HG03558 (cell line): ENCODE measurements at regions not wholly inside any gene's neighbourhood (a gene's known extent, or its start where the extent isn't known, plus 50 kb on each side); places are given as distances from the start of the nearest gene placed in this dataset.

ENCODE experiments used
- ATAC-seq: cut with Tn5 transposase; IDR thresholded peaks from one replicate; pipeline ENCODE4 v1.9.1; 2021; ENCODE audit warnings: moderate number of reproducible peaks; ENCODE audit not compliant: unreplicated experiment; ENCODE audit errors: extremely low read depth

DNA sequence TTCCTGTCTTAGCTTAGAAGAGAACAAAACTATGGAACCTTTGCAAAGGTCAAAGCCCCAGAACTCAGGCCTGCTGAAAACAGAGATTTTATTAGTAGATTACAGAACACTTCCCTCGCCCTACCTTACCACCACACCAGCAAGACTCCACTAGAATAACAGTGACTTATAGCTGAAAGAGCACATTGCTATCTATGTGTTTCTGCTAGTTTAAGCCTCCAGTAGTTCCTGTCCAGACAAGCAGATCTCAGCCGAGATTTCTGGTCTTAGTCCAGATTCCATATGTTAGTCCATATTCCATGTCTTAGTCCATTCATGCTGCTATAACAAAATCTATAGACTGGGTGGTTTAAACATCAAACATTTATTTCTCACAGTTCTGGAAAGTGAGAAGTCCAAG is 412.3 kb upstream of the ID4 start:
- no peak for ATAC-seq

DNA sequence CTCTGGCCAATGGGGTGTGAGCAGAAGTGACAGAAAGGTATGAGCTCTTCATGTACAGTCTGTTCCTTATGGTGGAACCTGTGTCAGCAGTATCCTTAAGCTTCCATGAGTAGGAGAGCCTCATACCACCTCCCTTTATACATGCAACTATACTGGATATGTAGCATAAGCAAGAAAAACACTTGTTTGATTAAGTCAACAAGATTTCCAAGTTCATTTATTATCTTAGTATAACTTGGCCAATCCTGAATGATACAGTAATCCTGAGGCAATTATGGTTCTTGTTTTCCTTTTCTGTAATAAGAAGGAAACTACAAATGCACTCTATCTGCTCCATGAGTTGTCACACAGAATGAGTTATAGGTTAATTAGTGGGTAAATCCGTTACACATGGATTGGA is 409.6 kb upstream of the ID4 start:
- ATAC-seq: no peak

DNA sequence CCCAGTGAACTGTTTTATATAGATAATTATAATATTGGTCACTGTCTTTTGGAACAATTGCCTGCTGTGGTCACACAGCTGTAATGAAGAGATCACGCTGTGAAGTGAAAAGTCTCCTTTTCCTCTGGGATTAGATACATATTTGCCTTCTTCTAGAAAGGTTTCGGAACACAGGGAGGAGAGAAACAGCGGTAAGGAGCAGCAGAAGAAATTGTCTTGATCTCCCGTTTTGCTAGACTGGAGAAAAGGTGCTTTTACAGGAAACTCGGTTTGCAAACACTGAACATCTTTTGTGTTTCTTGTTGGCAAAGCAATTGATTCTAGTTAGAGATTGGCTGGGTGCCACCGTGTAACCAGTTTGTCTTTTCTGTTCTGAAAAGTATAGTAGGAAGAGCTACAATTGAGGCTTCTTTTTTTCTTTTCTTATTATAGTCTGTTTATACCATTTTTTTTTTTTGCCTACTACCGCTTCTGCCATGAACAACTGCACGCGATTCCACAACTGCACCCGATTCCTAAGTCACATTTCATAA is 404.1 kb upstream of the ID4 start:
- no peak for ATAC-seq

DNA sequence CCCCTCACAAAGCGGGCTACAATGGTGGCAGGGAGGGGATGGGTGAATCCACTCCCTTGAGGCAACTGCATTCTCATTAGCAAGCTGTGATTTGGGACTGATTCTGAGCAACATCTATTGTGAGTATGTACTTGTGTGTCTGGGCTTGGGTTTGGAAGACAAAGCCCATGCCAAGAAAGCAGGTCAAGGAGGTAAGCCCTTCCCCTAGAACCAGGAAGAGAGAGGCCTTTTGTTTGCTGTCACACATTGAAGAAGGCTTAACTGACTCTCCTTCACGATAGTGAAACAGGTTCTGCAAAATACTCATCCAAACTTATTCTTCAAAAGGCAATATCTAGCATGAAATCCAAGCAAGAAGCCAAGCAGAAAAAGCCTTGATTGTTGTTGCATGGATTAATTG is 403.1 kb upstream of the ID4 start:
- no peak for ATAC-seq

DNA sequence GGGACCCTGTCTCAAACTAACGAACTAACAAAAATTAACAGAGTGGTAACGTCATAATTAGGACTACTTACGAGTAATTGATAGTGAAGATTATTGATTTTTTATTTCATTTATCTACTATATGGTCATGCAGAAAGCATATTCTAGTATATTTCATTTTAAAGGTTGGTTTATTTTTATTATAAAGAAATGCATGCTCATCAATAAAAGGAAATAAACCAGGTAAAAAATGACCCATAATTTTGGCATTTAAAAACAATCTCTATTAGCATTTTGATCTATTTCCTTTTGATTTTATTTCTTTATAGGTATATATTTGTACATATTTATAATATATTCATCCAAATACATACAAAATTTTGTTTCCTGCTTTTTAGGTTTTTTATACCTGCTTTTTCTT is 401.4 kb upstream of the ID4 start:
- no peak for ATAC-seq

DNA sequence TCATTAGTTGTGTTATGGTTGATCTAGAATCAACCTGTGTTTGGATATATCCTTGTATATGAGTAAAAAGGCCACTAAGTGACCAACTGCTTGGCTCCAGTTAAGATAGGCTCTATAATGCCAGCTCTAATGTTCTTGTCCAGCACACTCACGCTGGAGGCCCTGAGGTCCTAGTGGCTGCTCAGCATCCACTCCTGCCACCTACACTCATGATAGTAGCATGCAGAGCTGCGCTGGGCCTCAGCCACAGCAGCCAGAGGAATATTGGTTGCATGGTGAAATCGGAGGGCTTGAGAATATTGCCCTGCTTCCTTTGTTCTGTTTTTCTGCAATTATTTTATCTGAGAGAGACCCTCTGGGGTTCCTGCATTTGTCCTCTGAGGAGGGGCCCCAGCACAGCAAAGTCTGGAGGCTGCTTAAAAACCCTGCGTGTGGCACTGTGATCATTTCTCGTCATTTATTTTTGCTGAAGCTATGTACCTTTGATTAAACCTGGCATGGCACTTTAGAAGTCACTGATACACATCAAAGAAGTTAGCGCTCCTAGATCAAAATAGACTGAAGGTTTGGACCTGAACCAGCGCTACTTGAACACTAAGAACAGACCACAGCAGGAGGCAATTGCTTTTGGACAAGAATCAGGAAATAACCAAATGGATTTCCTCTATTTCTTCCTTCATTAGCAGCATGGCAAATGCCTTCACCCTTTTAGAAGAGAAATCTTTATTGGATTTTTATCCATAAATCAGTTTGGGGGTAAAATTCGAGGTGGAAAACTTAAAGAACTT is 398.4 kb upstream of the ID4 start:
- ATAC-seq: no peak

DNA sequence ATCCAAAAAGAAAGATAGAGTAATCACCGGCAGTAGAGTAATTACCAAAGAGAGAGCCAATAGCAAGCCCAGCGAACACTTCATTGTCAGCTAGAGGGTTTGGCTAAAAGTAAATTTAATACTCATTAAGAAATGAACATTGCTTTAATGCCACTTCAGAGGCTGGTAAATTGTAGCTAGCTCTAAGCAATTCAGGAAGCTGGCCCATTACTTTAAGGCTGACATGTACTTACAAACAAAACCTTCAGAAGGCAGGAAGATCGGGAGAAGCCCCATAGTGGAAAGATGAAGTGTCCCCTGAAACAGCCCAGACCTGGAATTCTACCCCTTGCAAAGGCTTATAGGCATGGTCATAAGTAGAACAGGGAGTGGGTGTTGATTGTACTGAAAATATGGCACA is 396.6 kb upstream of the ID4 start:
- ATAC-seq: no peak

DNA sequence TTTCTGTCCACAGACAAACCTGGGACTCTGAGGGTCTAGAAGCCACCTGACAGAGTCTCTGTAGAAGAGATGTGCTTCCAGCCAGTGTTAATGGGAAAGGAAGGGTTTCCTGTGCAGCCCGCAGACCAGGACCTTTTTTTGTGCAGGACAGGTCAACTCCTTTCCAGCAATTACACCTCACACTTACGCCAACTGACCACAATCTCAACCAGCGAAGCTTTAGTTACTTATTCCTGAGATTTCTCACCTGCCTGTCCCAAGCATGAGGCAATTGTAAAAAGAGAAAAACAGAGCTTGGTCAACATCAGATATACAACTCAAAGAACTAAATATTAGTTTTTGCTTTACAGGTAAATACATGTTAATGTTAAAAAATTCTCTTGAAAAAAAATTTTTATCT is 393.8 kb upstream of the ID4 start:
- ATAC-seq: no peak

DNA sequence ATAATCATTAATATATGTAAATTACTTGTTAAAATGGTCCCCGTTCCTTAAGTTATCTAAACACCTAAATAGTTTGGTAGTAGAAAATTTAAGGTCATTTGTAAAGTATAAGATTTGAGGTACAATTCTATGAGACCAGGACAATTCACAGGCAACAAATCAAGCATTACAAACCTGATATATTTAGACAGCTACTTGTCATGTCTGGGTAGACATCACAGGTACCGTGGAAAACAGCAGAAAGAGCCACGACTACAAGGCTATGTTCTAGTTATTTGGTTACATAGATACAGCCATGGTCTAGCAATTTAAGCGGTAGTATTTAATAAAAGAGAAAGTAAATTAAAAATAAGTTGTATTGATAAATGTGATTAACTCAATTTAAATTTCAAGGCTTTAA is 393.1 kb upstream of the ID4 start:
- no peak for ATAC-seq

DNA sequence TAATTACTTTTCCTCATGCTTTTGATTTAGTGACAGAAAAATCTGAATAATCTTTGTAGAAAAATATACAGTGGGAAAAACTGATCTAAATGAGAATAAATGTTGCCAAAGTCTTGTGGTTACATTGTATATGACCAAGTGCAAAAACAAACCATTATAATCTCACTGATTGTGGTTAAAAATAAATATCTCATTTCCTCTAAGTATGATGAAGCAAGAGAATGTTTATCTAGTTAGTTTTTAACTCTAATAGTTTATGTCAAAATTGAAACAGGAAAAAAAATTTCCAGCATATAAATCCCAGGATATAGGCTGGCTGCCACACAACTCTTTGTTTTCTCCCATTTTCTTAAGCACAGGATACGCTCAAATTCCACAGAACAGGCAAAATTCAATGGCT is 392.7 kb upstream of the ID4 start:
- ATAC-seq: no peak

DNA sequence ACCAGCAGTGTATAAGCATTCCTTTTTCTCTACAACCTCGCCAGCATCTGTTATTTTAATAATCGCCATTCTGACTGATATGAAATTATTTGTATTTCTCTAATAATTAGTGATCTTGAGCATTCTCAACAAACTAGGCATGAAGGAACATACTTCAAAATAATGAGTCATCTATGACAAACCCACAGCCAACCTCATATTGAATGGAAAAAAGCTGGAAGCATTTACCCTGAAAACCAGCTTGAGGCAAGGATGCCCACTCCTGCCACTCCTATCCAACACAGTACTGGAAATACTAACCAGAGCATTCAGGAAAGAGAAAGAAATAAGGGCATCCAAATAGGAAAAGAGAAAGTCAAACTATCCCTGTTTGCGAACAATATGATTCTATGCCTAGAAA is 390.6 kb upstream of the ID4 start:
- no peak for ATAC-seq

DNA sequence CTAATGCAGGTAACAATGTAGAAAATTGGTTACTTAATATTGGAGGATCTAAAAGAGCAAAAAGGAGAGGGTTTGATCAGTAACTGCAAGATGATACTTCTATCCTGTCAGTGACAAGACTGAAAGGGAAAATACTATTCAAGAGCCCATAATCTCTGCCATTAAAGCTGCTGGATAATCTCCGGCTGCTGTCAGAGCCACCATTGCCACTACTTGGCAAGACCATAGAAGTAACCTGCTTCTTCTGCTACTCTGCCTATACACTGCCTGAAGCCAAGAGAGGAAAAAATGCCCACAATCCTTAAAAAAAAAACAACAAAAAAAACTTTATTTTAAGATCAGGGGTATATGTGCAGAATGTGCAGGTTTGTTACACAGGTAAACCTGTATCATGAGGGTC is 386.5 kb upstream of the ID4 start:
- ATAC-seq: no peak

DNA sequence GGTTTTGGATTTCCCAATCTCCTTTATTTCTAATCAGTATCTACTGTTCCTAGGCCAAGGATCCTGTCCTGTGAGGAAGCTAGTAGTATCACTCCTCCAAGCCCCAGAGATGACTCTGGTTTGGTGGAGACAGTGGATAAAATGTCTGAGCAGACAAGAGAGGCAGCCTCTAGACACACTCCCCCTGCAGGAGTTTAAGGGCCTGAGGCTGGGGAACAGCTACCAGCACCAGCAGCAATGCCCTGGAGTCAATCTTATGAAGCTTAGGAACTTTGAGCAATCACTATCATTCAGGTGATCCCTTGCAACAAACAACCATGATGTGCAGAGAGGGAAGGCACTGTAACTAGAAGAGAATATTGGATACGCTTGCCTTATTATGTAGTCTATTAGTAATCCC is 384.7 kb upstream of the ID4 start:
- no peak for ATAC-seq

DNA sequence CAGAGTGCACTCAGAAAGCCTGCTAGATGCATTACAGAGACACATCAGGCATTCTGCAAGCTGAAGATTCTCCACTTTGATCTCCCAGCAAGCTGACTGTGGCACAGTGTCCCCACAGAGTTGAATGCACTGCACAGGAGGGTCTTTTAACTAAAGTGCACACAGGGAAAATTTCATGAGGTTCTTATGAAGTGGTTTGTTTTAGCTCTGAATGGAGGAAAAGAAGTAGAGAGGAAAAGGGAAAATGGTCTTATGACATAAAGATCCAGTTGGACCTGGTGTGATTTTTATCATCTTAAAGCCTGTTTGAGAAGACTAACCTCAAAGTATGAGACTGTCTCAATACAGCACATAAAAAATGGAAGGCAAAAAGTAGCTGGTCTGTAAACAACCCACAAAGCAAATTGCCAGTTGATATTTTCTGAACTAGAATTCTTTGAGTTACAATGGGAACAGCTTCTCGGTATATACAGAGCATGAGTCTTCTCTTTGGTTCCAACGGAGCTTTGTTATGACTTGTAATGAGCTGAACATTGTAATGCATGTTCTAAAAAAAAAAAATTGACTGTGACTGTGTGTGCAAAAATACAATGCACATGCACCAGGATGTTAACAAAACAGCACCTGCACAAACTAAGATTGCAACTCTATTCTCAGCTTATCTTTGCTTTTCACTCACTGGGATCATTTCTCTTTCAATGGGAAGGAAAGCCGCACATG is 383.0 kb upstream of the ID4 start:
- ATAC-seq: no peak

DNA sequence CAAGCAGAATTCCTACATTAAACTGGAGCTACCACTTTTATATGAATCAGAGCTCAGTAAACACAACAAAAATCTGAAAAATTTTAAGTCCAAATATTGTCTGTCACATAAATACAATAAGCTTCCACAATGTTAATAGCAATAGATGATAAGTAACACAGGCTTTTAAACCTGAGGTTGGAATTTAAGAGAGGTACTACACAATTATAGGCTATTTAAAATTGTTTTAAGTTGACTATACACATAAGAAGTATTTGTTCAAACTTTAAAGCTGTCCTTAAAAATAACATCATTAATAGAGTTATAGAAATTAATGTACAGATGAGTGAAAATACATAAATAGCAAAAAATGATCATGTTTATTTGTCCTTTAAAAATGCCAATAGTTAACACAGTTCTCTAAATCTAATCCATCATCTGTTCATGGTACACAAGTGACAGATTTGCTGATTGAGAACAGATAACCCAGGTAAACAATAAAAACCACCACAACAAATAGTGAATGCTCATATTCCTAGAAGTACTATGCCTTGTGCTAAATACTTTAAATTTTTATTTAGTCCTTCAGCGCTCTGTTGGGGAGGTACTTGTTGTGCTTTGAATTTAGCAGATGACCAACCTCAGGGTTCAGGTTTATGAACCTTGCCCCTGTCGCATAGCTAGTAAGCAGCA is 382.3 kb upstream of the ID4 start:
- ATAC-seq: no peak

DNA sequence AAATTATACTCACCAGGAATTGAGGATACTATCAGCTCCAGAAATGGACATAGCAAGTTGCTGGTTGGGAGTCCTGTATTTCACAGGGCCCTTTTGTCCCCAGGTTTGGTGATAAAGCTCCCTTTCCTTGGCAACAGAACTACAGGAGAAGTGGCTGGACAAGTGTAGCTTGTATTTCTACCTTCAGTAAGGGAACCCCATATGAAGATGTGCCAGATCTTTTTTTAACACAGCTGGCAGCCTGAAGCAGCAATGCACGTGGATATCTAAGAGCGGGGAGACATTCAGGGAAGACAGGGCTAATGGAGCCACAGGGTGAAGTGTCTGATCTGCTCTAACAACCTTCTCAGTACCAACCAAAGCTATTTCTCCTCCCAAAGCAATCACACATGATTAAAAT is 373.9 kb upstream of the ID4 start:
- ATAC-seq: no peak

DNA sequence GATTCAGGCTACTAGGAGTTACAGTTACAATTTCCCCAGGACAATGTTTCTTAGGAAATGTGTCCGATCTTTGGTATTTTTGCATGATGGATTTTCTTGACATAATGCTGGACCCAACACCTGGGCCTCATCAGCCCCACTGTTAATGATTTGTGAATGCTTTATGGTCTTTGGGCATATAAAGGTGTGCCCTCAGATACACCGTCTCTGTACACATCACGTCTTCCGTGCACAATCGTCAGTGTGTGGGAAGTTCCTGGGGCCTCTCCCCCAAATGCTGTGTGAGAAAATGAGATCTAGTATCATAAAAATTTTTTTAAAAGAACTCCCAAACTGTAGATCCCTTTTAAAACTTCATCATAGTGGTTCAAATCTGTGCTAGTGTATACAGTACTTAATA is 373.2 kb upstream of the ID4 start:
- no peak for ATAC-seq

DNA sequence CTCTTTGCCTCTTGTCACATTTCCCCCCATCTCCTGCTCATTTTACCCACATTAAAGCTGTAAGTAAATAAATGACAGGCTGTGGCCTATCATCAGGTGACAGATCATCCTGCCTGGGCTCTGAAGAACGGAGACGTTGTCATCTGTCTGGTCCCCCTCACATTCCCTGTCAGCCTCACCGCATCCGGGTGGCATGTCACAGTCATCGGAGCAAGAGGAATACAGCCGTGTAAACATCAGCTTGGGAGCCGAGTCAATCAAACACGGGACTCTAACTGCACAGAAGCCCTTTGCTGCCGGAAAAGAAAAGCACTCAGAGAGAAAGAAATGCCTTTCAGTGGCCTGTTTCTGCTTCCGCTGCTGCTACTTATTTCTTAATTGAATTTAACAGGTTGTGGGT is 371.9 kb upstream of the ID4 start:
- no peak for ATAC-seq

DNA sequence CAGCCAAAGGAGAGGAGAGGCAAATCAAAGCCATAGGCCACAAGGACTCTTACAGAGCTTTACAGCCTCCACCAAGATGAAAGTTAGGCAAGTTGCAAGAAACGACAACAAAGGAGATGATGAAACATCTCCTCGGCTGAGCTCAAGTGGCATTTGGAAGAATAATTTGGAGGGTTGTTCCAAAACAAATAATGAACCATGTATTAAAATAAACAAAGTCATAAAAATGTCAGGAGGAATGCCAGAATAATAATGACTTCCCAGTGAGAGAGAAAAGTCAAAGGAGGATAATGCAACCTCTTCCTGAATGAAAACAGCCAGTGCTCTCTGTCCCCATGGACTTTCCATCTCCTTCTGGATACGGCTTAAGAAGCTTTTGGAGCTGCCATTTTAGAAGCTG is 371.4 kb upstream of the ID4 start:
- ATAC-seq: no peak

DNA sequence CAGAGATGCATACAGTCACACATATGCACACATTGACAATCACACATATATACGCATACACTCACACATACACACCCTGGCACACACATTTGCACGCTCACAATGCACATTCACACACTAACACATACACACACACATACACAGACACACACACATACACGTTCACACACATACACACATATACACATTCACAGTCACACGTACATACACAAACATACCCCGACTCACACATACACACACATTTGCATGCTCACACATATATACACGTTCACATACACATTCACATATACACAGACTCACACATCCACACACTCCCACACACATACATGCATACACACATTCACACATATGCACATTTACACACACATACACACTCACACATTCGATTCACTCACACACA is 366.8 kb upstream of the ID4 start:
- no peak for ATAC-seq

DNA sequence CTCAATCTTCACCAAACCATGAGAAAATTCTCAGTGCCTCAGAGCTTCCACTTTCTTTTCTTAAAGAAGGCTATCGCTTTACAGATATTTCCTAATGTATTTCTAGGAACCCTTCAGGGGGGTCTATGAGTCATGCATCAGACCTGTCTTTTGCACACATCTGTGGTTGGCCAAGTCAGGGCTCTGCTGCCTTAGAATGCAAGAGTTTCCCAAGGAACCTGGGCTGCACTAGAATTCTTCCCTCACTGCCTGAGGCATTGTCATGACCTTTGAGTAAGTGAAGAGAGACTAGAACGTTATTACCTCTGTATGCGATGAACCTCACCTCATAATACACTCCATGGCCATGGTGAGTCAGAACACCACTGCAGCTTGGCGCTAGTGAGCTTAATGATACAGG is 365.0 kb upstream of the ID4 start:
- ATAC-seq: no peak
